ENCODE measurements at regions not wholly inside any gene's neighbourhood (a gene's known extent, or its start where the extent isn't known, plus 50 kb on each side); places are given as distances from the start of the nearest gene placed in this dataset.

GRCh38 chr11:27187848-27188621 lies 147.4 kb downstream of the BBOX1 start:
- H3K9me3 ChIP-seq: no peaks in the 10 kb centered on the region
- H3K36me3 ChIP-seq: no peaks in the 10 kb centered on the region
- no peaks in the 10 kb centered on the region for H3K27me3 ChIP-seq
- DNase-seq: no peak
- no peak overlapping the region for H3K4me3 ChIP-seq

GRCh38 chr11:27187075-27187847 lies 146.6 kb downstream of the BBOX1 start:
- Histone ChIP-seq H3K9me3 (no peaks in the 10 kb centered on the region), H3K4me3 (no peak overlapping the region), H3K36me3 (no peaks in the 10 kb centered on the region), H3K27me3 (no peaks in the 10 kb centered on the region)
- no peak for DNase-seq

GRCh38 chr11:27186580-27186979 lies 146.0 kb downstream of the BBOX1 start:
- H3K9me3 ChIP-seq: no peaks in the 10 kb centered on the region
- no peaks in the 10 kb centered on the region for H3K27me3 ChIP-seq
- H3K36me3 ChIP-seq: no peaks in the 10 kb centered on the region
- no peak overlapping the region for H3K4me3 ChIP-seq
- DNase-seq: no peak

GRCh38 chr11:27184458-27185312 lies 144.1 kb downstream of the BBOX1 start:
- Histone ChIP-seq H3K27me3 (no peaks in the 10 kb centered on the region), H3K4me3 (no peak overlapping the region), H3K9me3 (no peaks in the 10 kb centered on the region), H3K36me3 (no peaks in the 10 kb centered on the region)
- no peak for DNase-seq

- no peak for DNase-seq
- Histone ChIP-seq H3K27me3 (no peaks in the 10 kb centered on the region), H3K4me3 (no peak overlapping the region), H3K36me3 (no peaks in the 10 kb centered on the region), H3K9me3 (no peaks in the 10 kb centered on the region)
These were observed 143.2 kb downstream of the BBOX1 start for GRCh38 chr11:27183672-27184457.

- DNase-seq: no peak
- Histone ChIP-seq H3K4me3 (no peak overlapping the region), H3K36me3 (no peaks in the 10 kb centered on the region), H3K27me3 (no peaks in the 10 kb centered on the region), H3K9me3 (no peaks in the 10 kb centered on the region)
These were observed 138.7 kb downstream of the BBOX1 start for GRCh38 chr11:27179334-27179733.

GRCh38 chr11:27178859-27179258 lies 138.2 kb downstream of the BBOX1 start:
- DNase-seq: no peak
- H3K9me3 ChIP-seq: no peaks in the 10 kb centered on the region

More at GRCh38 chr11:27178859-27179258, 138.2 kb downstream of the BBOX1 start:
- no peak overlapping the region for H3K4me3 ChIP-seq
- no peaks in the 10 kb centered on the region for H3K36me3 ChIP-seq
- H3K27me3 ChIP-seq: no peaks in the 10 kb centered on the region

Data from MG63 (cell line).